ENCODE measurements at regions not wholly inside any gene's neighbourhood (a gene's known extent, or its start where the extent isn't known, plus 50 kb on each side); places are given as distances from the start of the nearest gene placed in this dataset.

DNA sequence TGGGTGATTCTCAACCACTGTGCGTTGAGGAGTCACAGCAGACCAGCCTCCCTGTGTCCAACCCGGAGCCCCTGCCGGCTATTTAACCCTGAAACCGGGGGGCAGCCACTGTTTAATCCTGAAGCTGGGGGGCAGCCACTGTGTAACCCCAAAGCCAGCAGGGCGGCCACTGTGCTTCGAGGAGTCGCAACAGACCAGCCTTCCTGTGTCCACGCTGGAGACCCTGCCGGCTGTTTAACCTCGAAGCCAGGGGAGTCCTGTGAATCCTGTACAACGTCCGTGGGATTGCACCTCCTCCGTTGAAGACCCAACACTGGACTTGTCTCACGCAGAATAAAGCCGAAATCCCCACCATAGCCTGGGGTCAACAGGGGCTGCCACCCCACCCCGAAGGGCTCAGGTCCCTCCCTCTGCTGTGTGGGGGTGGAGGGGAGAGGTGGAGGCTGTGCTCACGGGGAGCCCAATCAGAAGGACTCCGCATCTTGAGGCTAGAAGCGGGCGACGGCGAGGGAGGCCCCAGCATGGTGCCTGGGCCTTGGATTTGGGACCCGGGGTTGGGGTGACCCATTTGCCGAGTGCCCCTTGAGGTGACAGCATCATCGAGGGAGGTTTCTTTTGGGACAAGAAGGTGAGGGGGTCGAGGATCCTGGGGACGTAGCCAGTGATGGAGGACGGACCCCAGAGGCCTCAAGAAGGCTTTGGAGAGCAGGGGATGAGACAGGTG, 94.9 kb downstream of the ADRA2C start:
- H3K4me3 Mint-ChIP-seq (ENCODE audit: unreplicated experiment): no peak overlapping the region
- peaks cover 6% of the 10 kb centered on the region for H3K4me1 Mint-ChIP-seq (ENCODE audit: unreplicated experiment)
- no peaks in the 10 kb centered on the region for H3K9me3 Mint-ChIP-seq (ENCODE audit: unreplicated experiment)
- no peaks in the 10 kb centered on the region for H3K36me3 Mint-ChIP-seq (ENCODE audit: low read depth, unreplicated experiment)
- H3K27me3 Mint-ChIP-seq (ENCODE audit: unreplicated experiment): peaks cover 4% of the 10 kb centered on the region
- no peak for TF ChIP-seq CTCF (IDR thresholded peaks at IDR 0.05; ENCODE audit: unreplicated experiment)
- DNase-seq (ENCODE audit: low spot score): no peak
- H3K27ac Mint-ChIP-seq (ENCODE audit: unreplicated experiment): no peak overlapping the region

DNA sequence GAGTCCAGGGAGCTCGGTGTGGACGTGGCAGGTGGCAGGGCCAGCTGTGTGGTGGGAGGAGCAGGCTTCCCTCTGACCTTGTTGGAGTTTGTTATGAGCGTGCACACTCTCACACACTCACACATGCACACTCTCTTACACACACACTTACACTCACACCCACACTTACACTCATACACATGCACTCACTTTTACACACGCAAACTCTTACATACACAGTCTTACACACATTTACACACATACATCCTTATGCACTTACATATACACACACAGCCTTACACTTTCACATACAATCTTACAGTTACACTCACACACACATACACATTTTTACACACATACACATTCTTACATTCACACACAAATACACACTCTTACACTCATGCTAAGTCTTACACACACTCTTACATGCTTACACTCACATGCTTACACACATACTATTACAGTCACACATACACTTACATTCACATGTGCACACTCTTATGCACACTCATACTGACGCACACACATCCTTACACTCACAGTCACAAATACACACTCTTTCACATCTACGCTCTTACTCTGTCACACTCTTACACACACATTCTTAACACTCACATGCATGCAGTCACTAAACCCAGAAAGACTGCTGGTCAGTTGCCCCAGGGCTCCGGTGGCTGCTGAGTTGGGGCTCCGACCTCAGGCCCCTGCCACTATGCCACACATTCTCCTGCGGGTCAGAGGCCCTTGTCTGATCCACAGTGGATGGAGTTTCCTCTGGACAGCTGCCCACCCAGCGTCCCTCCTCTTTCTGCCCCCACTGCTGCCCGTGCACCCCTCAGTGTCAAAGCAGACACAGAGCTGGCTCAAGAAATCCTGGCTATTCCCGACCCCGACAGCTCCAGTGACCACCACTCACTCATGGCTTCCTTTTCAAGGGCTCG, 95.8 kb downstream of the ADRA2C start:
- TF ChIP-seq CTCF (IDR thresholded peaks at IDR 0.05; ENCODE audit: unreplicated experiment): no peak
- no peaks in the 10 kb centered on the region for H3K9me3 Mint-ChIP-seq (ENCODE audit: unreplicated experiment)
- peaks cover 4% of the 10 kb centered on the region for H3K27me3 Mint-ChIP-seq (ENCODE audit: unreplicated experiment)
- no peak overlapping the region for H3K4me3 Mint-ChIP-seq (ENCODE audit: unreplicated experiment)
- H3K27ac Mint-ChIP-seq (ENCODE audit: unreplicated experiment): no peak overlapping the region
- H3K4me1 Mint-ChIP-seq (ENCODE audit: unreplicated experiment): peaks cover 6% of the 10 kb centered on the region
- DNase-seq (ENCODE audit: low spot score): no peak
- no peaks in the 10 kb centered on the region for H3K36me3 Mint-ChIP-seq (ENCODE audit: low read depth, unreplicated experiment)

- no peaks in the 10 kb centered on the region for H3K9me3 Mint-ChIP-seq (ENCODE audit: unreplicated experiment)
- H3K36me3 Mint-ChIP-seq (ENCODE audit: low read depth, unreplicated experiment): no peaks in the 10 kb centered on the region
- H3K4me3 Mint-ChIP-seq (ENCODE audit: unreplicated experiment): peak overlapping the region; percentile 59
- H3K4me1 Mint-ChIP-seq (ENCODE audit: unreplicated experiment): peaks cover 6% of the 10 kb centered on the region
- TF ChIP-seq CTCF (IDR thresholded peaks at IDR 0.05; ENCODE audit: unreplicated experiment): no peak
- peak; percentile 77 for DNase-seq (ENCODE audit: low spot score)
- peak overlapping the region; percentile 75 for H3K27ac Mint-ChIP-seq (ENCODE audit: unreplicated experiment)
- H3K27me3 Mint-ChIP-seq (ENCODE audit: unreplicated experiment): peaks cover 4% of the 10 kb centered on the region
Observed at GRCh38 chr4:3862640-3863420, 96.6 kb downstream of the ADRA2C start.

- H3K27me3 Mint-ChIP-seq (ENCODE audit: unreplicated experiment): peaks cover 4% of the 10 kb centered on the region
- TF ChIP-seq CTCF (IDR thresholded peaks at IDR 0.05; ENCODE audit: unreplicated experiment): no peak
- H3K9me3 Mint-ChIP-seq (ENCODE audit: unreplicated experiment): no peaks in the 10 kb centered on the region
- H3K4me1 Mint-ChIP-seq (ENCODE audit: unreplicated experiment): peaks cover 6% of the 10 kb centered on the region
- H3K27ac Mint-ChIP-seq (ENCODE audit: unreplicated experiment): peak overlapping the region; percentile 38
- no peak for DNase-seq (ENCODE audit: low spot score)
- H3K4me3 Mint-ChIP-seq (ENCODE audit: unreplicated experiment): no peak overlapping the region
- H3K36me3 Mint-ChIP-seq (ENCODE audit: low read depth, unreplicated experiment): no peaks in the 10 kb centered on the region
Observed at GRCh38 chr4:3863841-3864741, 97.9 kb downstream of the ADRA2C start.
